ENCODE measurements at regions not wholly inside any gene's neighbourhood (a gene's known extent, or its start where the extent isn't known, plus 50 kb on each side); places are given as distances from the start of the nearest gene placed in this dataset.

- no peak for DNase-seq
Measured at GRCh38 chrX:8971116-8971515, 62.8 kb downstream of the FAM9B start.

GRCh38 chrX:8969378-8969777 is 64.5 kb downstream of the FAM9B start:
- no peak for DNase-seq

- DNase-seq, result no peak
Measured at GRCh38 chrX:8967461-8967860, 66.5 kb downstream of the FAM9B start.

GRCh38 chrX:8960957-8961468 is 72.9 kb downstream of the FAM9B start:
- DNase-seq, result no peak

GRCh38 chrX:8955511-8955910 is 78.4 kb downstream of the FAM9B start:
- DNase-seq, result no peak

GRCh38 chrX:8946563-8946962 is 87.4 kb downstream of the FAM9B start:
- DNase-seq, result no peak

- no peak for DNase-seq
Measured at GRCh38 chrX:8939322-8939721, 94.6 kb downstream of the FAM9B start.

GRCh38 chrX:8927701-8928100 is 106.2 kb downstream of the FAM9B start:
- no peak for DNase-seq

GRCh38 chrX:8927066-8927635 is 106.8 kb downstream of the FAM9B start:
- DNase-seq, result no peak

GRCh38 chrX:8921615-8922014 is 112.3 kb downstream of the FAM9B start:
- DNase-seq, result no peak

GRCh38 chrX:8919801-8920200 is 114.1 kb downstream of the FAM9B start:
- DNase-seq, result no peak

GRCh38 chrX:8916697-8917096 is 115.5 kb upstream of the FAM9A start:
- DNase-seq, result no peak

GRCh38 chrX:8914681-8915080 is 113.5 kb upstream of the FAM9A start:
- no peak for DNase-seq

GRCh38 chrX:8913655-8914409 is 112.6 kb upstream of the FAM9A start:
- DNase-seq, result no peak

GRCh38 chrX:8907688-8908087 is 106.5 kb upstream of the FAM9A start:
- DNase-seq, result no peak

- DNase-seq, result no peak
Measured at GRCh38 chrX:8906299-8906938, 105.2 kb upstream of the FAM9A start.

- DNase-seq, result no peak
Measured at GRCh38 chrX:8897259-8897658, 96.1 kb upstream of the FAM9A start.

- DNase-seq, result no peak
Measured at GRCh38 chrX:8890794-8891193, 89.6 kb upstream of the FAM9A start.

- DNase-seq, result no peak
Measured at GRCh38 chrX:8887004-8887403, 85.8 kb upstream of the FAM9A start.

GRCh38 chrX:8879750-8880149 is 78.6 kb upstream of the FAM9A start:
- DNase-seq, result peak; percentile 1

GRCh38 chrX:8873956-8874355 is 72.8 kb upstream of the FAM9A start:
- DNase-seq, result no peak

GRCh38 chrX:8873102-8873501 is 71.9 kb upstream of the FAM9A start:
- no peak for DNase-seq

GRCh38 chrX:8870411-8870810 is 69.2 kb upstream of the FAM9A start:
- no peak for DNase-seq

GRCh38 chrX:8869812-8870211 is 68.6 kb upstream of the FAM9A start:
- no peak for DNase-seq

Measured in stimulated activated CD4-positive, alpha-beta T cell treated with anti-CD3 and anti-CD28 coated beads, Interleukin-12 subunit alpha, Interleukin-12 subunit beta, amount 100 ng/mL, for 4 hours (primary cell).